HK-2 (cell line): ENCODE measurements at regions not wholly inside any gene's neighbourhood (a gene's known extent, or its start where the extent isn't known, plus 50 kb on each side); places are given as distances from the start of the nearest gene placed in this dataset.
"Not testable (repeated sequence)": the region's sequence is repeated elsewhere in the genome, so short reads cannot be mapped to it uniquely, and the experiment has no call there.

Source experiments
- DNase-seq: peaks from one replicate; pipeline ENCODE4 v3.0.0-alpha.2; 2018; ENCODE audit not compliant: unreplicated experiment

- DNase-seq = no peak
These were observed 86.3 kb upstream of the RASSF8 start for GRCh38 chr12:25872137-25872536.

- DNase-seq = no peak
These were observed 82.8 kb upstream of the RASSF8 start for GRCh38 chr12:25875661-25876060.

- no peak for DNase-seq
These were observed 82.0 kb upstream of the RASSF8 start for GRCh38 chr12:25876383-25877045.

GRCh38 chr12:25877446-25877845 lies 81.0 kb upstream of the RASSF8 start:
- DNase-seq = no peak

GRCh38 chr12:25882266-25882665 lies 76.2 kb upstream of the RASSF8 start:
- DNase-seq = no peak

- DNase-seq = no peak
These were observed 75.2 kb upstream of the RASSF8 start for GRCh38 chr12:25883026-25883916.

GRCh38 chr12:25884024-25884919 lies 74.2 kb upstream of the RASSF8 start:
- no peak for DNase-seq

GRCh38 chr12:25884920-25885234 lies 73.6 kb upstream of the RASSF8 start:
- DNase-seq = no peak

- DNase-seq = no peak
These were observed 72.1 kb upstream of the RASSF8 start for GRCh38 chr12:25886396-25886795.

GRCh38 chr12:25887367-25887766 lies 71.1 kb upstream of the RASSF8 start:
- no peak for DNase-seq

- DNase-seq = no peak
These were observed 69.3 kb upstream of the RASSF8 start for GRCh38 chr12:25889185-25889584.

- DNase-seq = not testable (repeated sequence)
These were observed 67.4 kb upstream of the RASSF8 start for GRCh38 chr12:25891095-25891494.

GRCh38 chr12:25894759-25895158 lies 63.7 kb upstream of the RASSF8 start:
- DNase-seq = no peak

- no peak for DNase-seq
These were observed 61.5 kb upstream of the RASSF8 start for GRCh38 chr12:25896981-25897380.

- DNase-seq = no peak
These were observed 54.8 kb upstream of the RASSF8 start for GRCh38 chr12:25903603-25904245.

GRCh38 chr12:25904442-25904841 lies 54.0 kb upstream of the RASSF8 start:
- no peak for DNase-seq

GRCh38 chr12:25906651-25907340 lies 51.7 kb upstream of the RASSF8 start:
- DNase-seq = no peak
